PFSK-1 (cell line): ENCODE measurements at regions not wholly inside any gene's neighbourhood (a gene's known extent, or its start where the extent isn't known, plus 50 kb on each side); places are given as distances from the start of the nearest gene placed in this dataset.

ENCODE experiments used
- FOXP2 ChIP-seq: optimal IDR thresholded peaks from 2 replicates; pipeline ENCODE3; 2011; ENCODE audit warnings: borderline replicate concordance, control low read depth, inconsistent platforms; ENCODE audit not compliant: insufficient read depth; ENCODE audit errors: extremely low read length, extremely low read depth
- POLR2AphosphoS5 ChIP-seq: IDR thresholded peaks from 2 replicates; pipeline ENCODE4 v1.6.1; 2012; ENCODE audit warnings: low read depth, mild to moderate bottlenecking, control low read depth, low read length, moderate library complexity
- SIN3A ChIP-seq: IDR thresholded peaks from 2 replicates; pipeline ENCODE4 v1.6.1; 2012; ENCODE audit warnings: mild to moderate bottlenecking, low read length, moderate library complexity, borderline replicate concordance; ENCODE audit not compliant: insufficient read depth
- TAF1 ChIP-seq: IDR thresholded peaks from 2 replicates; pipeline ENCODE4 v1.6.1; 2012; ENCODE audit warnings: low read length, control low read depth, borderline replicate concordance; ENCODE audit not compliant: insufficient read depth
- TF ChIP-seq, protein P1 (sequence below), 2 experiments: IDR thresholded peaks; 2 replicates each; pipeline versions ENCODE4 v1.6.1 to v1.8.0; 2011 to 2012; ENCODE audit warnings: low read depth in 2 of 2, low read length in 2 of 2, control low read depth in 1 of 2, inconsistent platforms in 1 of 2, mild to moderate bottlenecking in 1 of 2, moderate library complexity in 1 of 2; ENCODE audit not compliant: insufficient read depth in 1 of 2

DNA sequence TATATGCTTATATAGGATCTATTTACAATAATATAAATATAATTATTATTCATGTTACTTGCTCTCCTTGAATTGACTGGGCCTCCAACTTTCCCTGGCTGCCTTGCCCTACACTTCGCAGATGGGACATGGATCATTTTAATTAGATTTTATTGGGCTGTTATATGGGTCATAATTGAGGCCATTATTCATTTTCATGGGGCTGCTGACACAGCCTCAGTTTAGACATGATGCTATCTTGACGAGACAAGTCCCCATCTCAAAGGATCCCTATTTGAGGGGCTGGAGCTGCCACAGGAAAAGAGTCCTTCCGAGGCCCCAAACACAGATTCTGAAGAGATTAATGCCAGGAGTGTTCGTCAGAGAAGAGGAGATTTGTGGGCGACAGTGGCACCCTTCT lies 170.4 kb downstream of the DHX35 start:
- TF ChIP-seq SIN3A, result no peak
- TF ChIP-seq, protein P1, sequence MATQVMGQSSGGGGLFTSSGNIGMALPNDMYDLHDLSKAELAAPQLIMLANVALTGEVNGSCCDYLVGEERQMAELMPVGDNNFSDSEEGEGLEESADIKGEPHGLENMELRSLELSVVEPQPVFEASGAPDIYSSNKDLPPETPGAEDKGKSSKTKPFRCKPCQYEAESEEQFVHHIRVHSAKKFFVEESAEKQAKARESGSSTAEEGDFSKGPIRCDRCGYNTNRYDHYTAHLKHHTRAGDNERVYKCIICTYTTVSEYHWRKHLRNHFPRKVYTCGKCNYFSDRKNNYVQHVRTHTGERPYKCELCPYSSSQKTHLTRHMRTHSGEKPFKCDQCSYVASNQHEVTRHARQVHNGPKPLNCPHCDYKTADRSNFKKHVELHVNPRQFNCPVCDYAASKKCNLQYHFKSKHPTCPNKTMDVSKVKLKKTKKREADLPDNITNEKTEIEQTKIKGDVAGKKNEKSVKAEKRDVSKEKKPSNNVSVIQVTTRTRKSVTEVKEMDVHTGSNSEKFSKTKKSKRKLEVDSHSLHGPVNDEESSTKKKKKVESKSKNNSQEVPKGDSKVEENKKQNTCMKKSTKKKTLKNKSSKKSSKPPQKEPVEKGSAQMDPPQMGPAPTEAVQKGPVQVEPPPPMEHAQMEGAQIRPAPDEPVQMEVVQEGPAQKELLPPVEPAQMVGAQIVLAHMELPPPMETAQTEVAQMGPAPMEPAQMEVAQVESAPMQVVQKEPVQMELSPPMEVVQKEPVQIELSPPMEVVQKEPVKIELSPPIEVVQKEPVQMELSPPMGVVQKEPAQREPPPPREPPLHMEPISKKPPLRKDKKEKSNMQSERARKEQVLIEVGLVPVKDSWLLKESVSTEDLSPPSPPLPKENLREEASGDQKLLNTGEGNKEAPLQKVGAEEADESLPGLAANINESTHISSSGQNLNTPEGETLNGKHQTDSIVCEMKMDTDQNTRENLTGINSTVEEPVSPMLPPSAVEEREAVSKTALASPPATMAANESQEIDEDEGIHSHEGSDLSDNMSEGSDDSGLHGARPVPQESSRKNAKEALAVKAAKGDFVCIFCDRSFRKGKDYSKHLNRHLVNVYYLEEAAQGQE (IDR thresholded peaks at IDR 0.05; ENCODE audit: insufficient read depth in 1 of 2, low read depth in 2 of 2, low read length in 2 of 2), result no peak

GRCh38 chr20:39132093-39132492 lies 169.9 kb downstream of the DHX35 start:
- TF ChIP-seq TAF1 (no peak), FOXP2 (no peak), SIN3A (no peak), POLR2AphosphoS5 (no peak)
- TF ChIP-seq, protein P1 (IDR thresholded peaks at IDR 0.05; ENCODE audit: insufficient read depth in 1 of 2, low read depth in 2 of 2, low read length in 2 of 2), result no peak

DNA sequence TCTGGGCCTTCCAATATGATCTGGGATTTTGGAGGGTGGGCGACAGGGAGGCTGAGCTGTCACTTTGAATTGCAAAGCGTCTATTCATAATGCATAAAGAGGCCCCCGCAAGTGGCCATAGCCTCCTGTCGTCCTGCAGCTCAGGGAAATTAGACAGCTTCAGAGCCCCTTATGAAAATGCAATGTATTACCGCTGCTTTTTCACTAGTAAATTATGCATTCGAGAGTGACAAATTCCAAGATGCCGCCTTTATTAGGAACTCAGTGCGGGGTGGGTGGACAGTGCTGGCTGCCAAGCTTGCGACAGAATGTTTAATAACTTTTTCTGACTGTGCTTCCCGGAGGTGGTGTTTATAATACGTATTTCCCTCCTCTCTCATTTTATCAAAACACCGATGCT lies 168.5 kb downstream of the DHX35 start:
- TF ChIP-seq FOXP2, result no peak
- TF ChIP-seq TAF1, result no peak
- TF ChIP-seq SIN3A, result no peak
- TF ChIP-seq, protein P1 (IDR thresholded peaks at IDR 0.05; ENCODE audit: insufficient read depth in 1 of 2, low read depth in 2 of 2, low read length in 2 of 2), result no peak
- no peak for TF ChIP-seq POLR2AphosphoS5

GRCh38 chr20:39129523-39129922 lies 167.4 kb downstream of the DHX35 start:
- no peak for TF ChIP-seq FOXP2
- TF ChIP-seq POLR2AphosphoS5, result no peak

DNA sequence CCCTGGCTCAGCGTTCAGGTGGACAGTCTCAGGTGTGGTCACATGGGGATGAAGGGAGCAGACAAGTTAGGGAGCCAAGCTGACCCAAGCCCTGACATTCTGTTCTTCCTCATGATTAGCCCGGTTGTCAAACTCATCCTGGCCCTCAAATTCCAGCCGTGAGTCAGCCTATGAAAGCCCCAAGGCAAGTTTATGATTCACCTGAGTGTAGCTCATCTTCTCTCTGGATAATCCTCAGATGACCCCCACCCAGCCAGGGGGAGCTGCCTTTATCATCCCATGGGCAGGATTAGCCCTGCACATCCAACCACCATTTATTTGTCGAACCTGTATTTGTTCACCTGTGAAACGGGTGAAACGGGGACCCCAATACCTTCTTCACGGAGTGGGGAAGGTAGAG lies 161.9 kb downstream of the DHX35 start:
- TF ChIP-seq POLR2AphosphoS5 (no peak), TAF1 (no peak), SIN3A (no peak), FOXP2 (no peak)
- TF ChIP-seq, protein P1 (IDR thresholded peaks at IDR 0.05; ENCODE audit: insufficient read depth in 1 of 2, low read depth in 2 of 2, low read length in 2 of 2), result no peak
